ENCODE measurements at regions not wholly inside any gene's neighbourhood (a gene's known extent, or its start where the extent isn't known, plus 50 kb on each side); places are given as distances from the start of the nearest gene placed in this dataset.

DNA sequence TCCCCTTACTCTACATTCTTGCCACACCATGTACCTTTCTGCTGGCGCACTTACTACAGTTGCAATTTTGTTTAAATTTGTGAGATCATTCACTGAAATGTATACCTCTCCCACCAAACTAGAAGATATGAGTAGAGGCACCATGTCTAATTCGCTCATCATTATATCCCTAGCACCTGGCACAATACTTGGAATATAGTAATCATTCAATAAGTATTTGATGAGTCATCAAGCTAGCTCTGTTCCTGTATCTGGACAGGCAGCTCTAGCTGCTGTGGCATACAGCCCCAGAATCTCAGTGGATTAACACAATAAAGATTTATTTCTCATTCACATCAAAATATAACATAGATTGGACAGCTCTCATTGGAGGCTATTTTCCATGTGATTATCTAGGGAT lies 245.9 kb downstream of the IDS start:
- intact Hi-C loops (cut with micrococcal nuclease; ENCODE audit: unreplicated experiment) (no loop called here), in situ Hi-C loops (cut with MboI) (no loop called here)
- Histone ChIP-seq H3K4me3 (no peak overlapping the region), H3K4me2 (ENCODE audit: control insufficient read depth, insufficient read depth) (no peak overlapping the region), H3K27ac (ENCODE audit: control insufficient read depth, insufficient read depth) (no peak overlapping the region), H3K4me1 (ENCODE audit: control insufficient read depth, insufficient read depth, low read length) (no peaks in the 10 kb centered on the region), H3K9ac (ENCODE audit: control insufficient read depth, insufficient read depth, low read length) (no peak overlapping the region), H3K9me3 (replicated peaks; ENCODE audit: control insufficient read depth, insufficient read depth, low read length) (no peaks in the 10 kb centered on the region), H3K36me3 (ENCODE audit: control insufficient read depth in 2 of 2, insufficient read depth in 2 of 2, low read length in 1 of 2) (no peaks in the 10 kb centered on the region), H3K27me3 (replicated peaks in 1 of 2; ENCODE audit: control insufficient read depth in 2 of 2, insufficient read depth in 2 of 2, low read length in 1 of 2) (no peaks in the 10 kb centered on the region), H2AFZ (ENCODE audit: control insufficient read depth, low read depth, low read length) (no peak overlapping the region), H3K79me2 (ENCODE audit: control insufficient read depth, insufficient read depth, low read length) (no peaks in the 10 kb centered on the region), H4K20me1 (ENCODE audit: control insufficient read depth, insufficient read depth) (no peaks in the 10 kb centered on the region)
- FAIRE-seq = no peak
- no peak for DNase-seq (ENCODE audit: low read depth, low spot score)
- TF ChIP-seq HDGF (IDR thresholded peaks at IDR 0.05) (no peak), HCFC1 (IDR thresholded peaks at IDR 0.05; ENCODE audit: low read length) (no peak), SREBF2 (IDR thresholded peaks at IDR 0.05; ENCODE audit: low read length) (no peak), PML (IDR thresholded peaks at IDR 0.05; ENCODE audit: low read length) (no peak), EED (IDR thresholded peaks at IDR 0.05; ENCODE audit: low read depth) (no peak), CHD1 (IDR thresholded peaks at IDR 0.05; ENCODE audit: low read depth, low read length) (no peak), SREBF1 (IDR thresholded peaks at IDR 0.05; ENCODE audit: low read length) (no peak), RAD21 (IDR thresholded peaks at IDR 0.05; ENCODE audit: insufficient read depth, low read depth, low read length) (no peak), LARP7 (IDR thresholded peaks at IDR 0.05) (no peak), IKZF2 (IDR thresholded peaks at IDR 0.05) (no peak), ZNF622 (IDR thresholded peaks at IDR 0.05) (no peak), FOS (IDR thresholded peaks at IDR 0.05; ENCODE audit: borderline replicate concordance, extremely low read depth, insufficient read length) (no peak)
- TF ChIP-seq, protein P1, sequence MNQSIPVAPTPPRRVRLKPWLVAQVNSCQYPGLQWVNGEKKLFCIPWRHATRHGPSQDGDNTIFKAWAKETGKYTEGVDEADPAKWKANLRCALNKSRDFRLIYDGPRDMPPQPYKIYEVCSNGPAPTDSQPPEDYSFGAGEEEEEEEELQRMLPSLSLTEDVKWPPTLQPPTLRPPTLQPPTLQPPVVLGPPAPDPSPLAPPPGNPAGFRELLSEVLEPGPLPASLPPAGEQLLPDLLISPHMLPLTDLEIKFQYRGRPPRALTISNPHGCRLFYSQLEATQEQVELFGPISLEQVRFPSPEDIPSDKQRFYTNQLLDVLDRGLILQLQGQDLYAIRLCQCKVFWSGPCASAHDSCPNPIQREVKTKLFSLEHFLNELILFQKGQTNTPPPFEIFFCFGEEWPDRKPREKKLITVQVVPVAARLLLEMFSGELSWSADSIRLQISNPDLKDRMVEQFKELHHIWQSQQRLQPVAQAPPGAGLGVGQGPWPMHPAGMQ (IDR thresholded peaks at IDR 0.05; ENCODE audit: borderline replicate concordance) = no peak
- TF ChIP-seq, protein P2, sequence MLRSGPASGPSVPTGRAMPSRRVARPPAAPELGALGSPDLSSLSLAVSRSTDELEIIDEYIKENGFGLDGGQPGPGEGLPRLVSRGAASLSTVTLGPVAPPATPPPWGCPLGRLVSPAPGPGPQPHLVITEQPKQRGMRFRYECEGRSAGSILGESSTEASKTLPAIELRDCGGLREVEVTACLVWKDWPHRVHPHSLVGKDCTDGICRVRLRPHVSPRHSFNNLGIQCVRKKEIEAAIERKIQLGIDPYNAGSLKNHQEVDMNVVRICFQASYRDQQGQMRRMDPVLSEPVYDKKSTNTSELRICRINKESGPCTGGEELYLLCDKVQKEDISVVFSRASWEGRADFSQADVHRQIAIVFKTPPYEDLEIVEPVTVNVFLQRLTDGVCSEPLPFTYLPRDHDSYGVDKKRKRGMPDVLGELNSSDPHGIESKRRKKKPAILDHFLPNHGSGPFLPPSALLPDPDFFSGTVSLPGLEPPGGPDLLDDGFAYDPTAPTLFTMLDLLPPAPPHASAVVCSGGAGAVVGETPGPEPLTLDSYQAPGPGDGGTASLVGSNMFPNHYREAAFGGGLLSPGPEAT (IDR thresholded peaks at IDR 0.05; ENCODE audit: low read depth) = no peak
- POLR2A ChIA-PET = interaction anchor here (0.9 to 1.0 kb wide), 2 partner anchors 13 to 20 kb away, joined by 3 read pairs; no protein-coding TSS in a partner anchor
- ATAC-seq = no peak
- no TSS peak for BruUV-seq (replicated peaks)
- 29% methylated on average over 2 of the region's 2 CpGs for WGBS (ENCODE audit: insufficient coverage, insufficient replicate concordance, low lambda C conversion rate, missing lambda C conversion rate)
- RAD21 ChIA-PET (ENCODE audit: unreplicated experiment) = interaction anchor here (0.8 kb wide), 1 partner anchor 25 kb away, joined by 3 read pairs; no protein-coding TSS in a partner anchor
- SMC1A ChIA-PET (ENCODE audit: uncharacterized antibody, unreplicated experiment) = interaction anchor here (0.9 to 1.4 kb wide), 4 partner anchors 8 to 28 kb away, joined by 3 to 5 read pairs (median 3); no protein-coding TSS in a partner anchor
- CTCF ChIA-PET = no interaction called here

All from GM12878 (cell line).